ENCODE measurements at regions not wholly inside any gene's neighbourhood (a gene's known extent, or its start where the extent isn't known, plus 50 kb on each side); places are given as distances from the start of the nearest gene placed in this dataset.

GRCh38 chr10:78596556-78596955 is 472.2 kb upstream of the ZMIZ1 start:
- TF ChIP-seq ZNF274 (IDR thresholded peaks at IDR 0.05; ENCODE audit: low read depth, low read length) (no peak), SUZ12 (IDR thresholded peaks at IDR 0.05; ENCODE audit: extremely low read depth, insufficient read depth, insufficient read length) (no peak), YY1 (IDR thresholded peaks at IDR 0.05; ENCODE audit: insufficient read depth, insufficient read length) (no peak)
